K562 (cell line): ENCODE measurements at regions not wholly inside any gene's neighbourhood (a gene's known extent, or its start where the extent isn't known, plus 50 kb on each side); places are given as distances from the start of the nearest gene placed in this dataset.

Experiments
- ATAC-seq: fragments of 200-7000 bp; cut with Tn5 transposase; 3 replicates; pipeline ENCODE4 v1.9.1; 2020; ENCODE audit warnings: moderate library complexity
- BruUV-seq: library from RNA; stranded (reverse); fragments of 400-500 nt; replicated peaks from 2 replicates; lab custom pipeline; 2021; lab: Mats Ljungman, UMichigan
- CTCF ChIA-PET: fragments of 300-600 bp; formaldehyde crosslinking; extraction: SDS; loops from one replicate; lab custom pipeline; 2021; ENCODE audit warnings: low intra/inter-chr PET ratio; lab: Yijun Ruan, JAX
- POLR2A ChIA-PET: fragments of 300-600, 350-650 bp; sonication (Branson Sonifier 250); formaldehyde crosslinking; extraction: SDS; loops from one replicate; lab custom pipeline; 2021; ENCODE audit warnings: antibody characterized with exemption, inconsistent platforms; lab: Yijun Ruan, JAX
- DNase-seq, 4 experiments: peaks; one replicate each; pipeline versions ENCODE4 v3.0.0 to v3.0.0-alpha.2; 2011 to 2018; ENCODE audit warnings: low spot score in 3 of 4, mixed read lengths in 3 of 4; ENCODE audit errors: extremely low read depth in 1 of 4
- FAIRE-seq: peaks from 2 replicates; lab custom pipeline; 2011; peaks lifted over from hg19 to GRCh38; lab: Jason Lieb, UNC
- H2AFZ ChIP-seq: 2 replicates; pipeline ENCODE4 v1.6.0; 2011; ENCODE audit warnings: low read depth, low read length, control low read depth, inconsistent platforms
- H3K27ac ChIP-seq: fragments of 200-600 bp; 3 replicates; pipeline ENCODE4 v1.8.0; 2011; ENCODE audit warnings: low read depth, mild to moderate bottlenecking, control low read depth, inconsistent platforms, low read length, moderate library complexity, mixed read lengths; ENCODE audit errors: extremely low read depth
- H3K27me3 ChIP-seq, 2 experiments: fragments of 300-600 bp in 1 of 2; 2 replicates in 1 of 2; 3 replicates in 1 of 2; pipeline versions ENCODE4 v1.6.0 to v1.8.0; 2011; ENCODE audit warnings: inconsistent platforms in 2 of 2, low read length in 2 of 2, mild to moderate bottlenecking in 1 of 2, mixed read lengths in 1 of 2, moderate library complexity in 1 of 2; ENCODE audit not compliant: control insufficient read depth in 2 of 2, insufficient read depth in 2 of 2
- H3K36me3 ChIP-seq: fragments of 300-600 bp; 3 replicates; pipeline ENCODE4 v1.8.0; 2011; ENCODE audit warnings: mild to moderate bottlenecking, low read length, inconsistent platforms; ENCODE audit not compliant: control insufficient read depth, insufficient read depth
- H3K4me1 ChIP-seq, 2 experiments: fragments of 200-600 bp in 1 of 2; replicated peaks in 1 of 2; 2 replicates in 1 of 2; 3 replicates in 1 of 2; pipeline versions ENCODE4 v1.5.1 to v1.8.0; 2011; ENCODE audit warnings: inconsistent platforms in 2 of 2, low read length in 2 of 2, mild to moderate bottlenecking in 1 of 2, mixed read lengths in 1 of 2, moderate library complexity in 1 of 2; ENCODE audit not compliant: control insufficient read depth in 2 of 2, insufficient read depth in 2 of 2
- H3K4me2 ChIP-seq: 2 replicates; pipeline ENCODE4 v1.6.1; 2011; ENCODE audit warnings: low read length, control low read depth, inconsistent platforms, mixed read lengths; ENCODE audit not compliant: insufficient read depth
- H3K4me3 ChIP-seq: fragments of 200-600 bp; sonication (generic), shearing (Covaris generic); 2 replicates; pipeline ENCODE4 v1.5.1; 2016; ENCODE audit warnings: control low read depth, inconsistent platforms
- H3K79me2 ChIP-seq: fragments of 200-600 bp; 3 replicates; pipeline ENCODE4 v1.8.0; 2011; ENCODE audit warnings: low read length, inconsistent platforms; ENCODE audit not compliant: control insufficient read depth, insufficient read depth
- H3K9ac ChIP-seq, 2 experiments: 2 replicates each; pipeline versions ENCODE4 v1.6.0 to v1.6.1; 2011; ENCODE audit warnings: low read depth in 2 of 2, low read length in 2 of 2, control low read depth in 1 of 2, inconsistent platforms in 1 of 2, mild to moderate bottlenecking in 1 of 2, mixed read lengths in 1 of 2; ENCODE audit not compliant: insufficient read depth in 1 of 2
- H3K9me1 ChIP-seq: one replicate; pipeline ENCODE4 v1.6.0; 2011; ENCODE audit warnings: inconsistent platforms, mild to moderate bottlenecking, low read length, moderate library complexity; ENCODE audit not compliant: control insufficient read depth, insufficient read depth
- H3K9me3 ChIP-seq: replicated peaks from 2 replicates; pipeline ENCODE4 v1.5.1; 2011; ENCODE audit warnings: low read depth, low read length, inconsistent platforms; ENCODE audit not compliant: control insufficient read depth, insufficient read depth
- H4K20me1 ChIP-seq: replicated peaks from 2 replicates; pipeline ENCODE4 v1.6.1; 2011; ENCODE audit warnings: low read length, inconsistent platforms, mixed read lengths; ENCODE audit not compliant: control insufficient read depth, insufficient read depth
- AFF4 ChIP-seq: sonication (generic); formaldehyde crosslinking; IDR thresholded peaks from 2 replicates; pipeline ENCODE4 v1.8.0; 2023; ENCODE audit warnings: mild to moderate bottlenecking, missing genetic modification reagents
- EWSR1 ChIP-seq: fragments of 450-650 bp; IDR thresholded peaks from 2 replicates; pipeline ENCODE4 v1.6.1; 2018; ENCODE audit warnings: borderline replicate concordance, mild to moderate bottlenecking, low read depth, moderate library complexity; ENCODE audit not compliant: partially characterized antibody
- HDAC1 ChIP-seq, 2 experiments: fragments of 450-650 bp; IDR thresholded peaks; 2 replicates each; pipeline ENCODE4 v1.6.1; 2016 to 2017; ENCODE audit warnings: inconsistent platforms in 1 of 2, mild to moderate bottlenecking in 1 of 2, moderate library complexity in 1 of 2
- HNRNPH1 ChIP-seq: fragments of 200-400 bp; formaldehyde crosslinking; optimal IDR thresholded peaks from 2 replicates; pipeline ENCODE3; 2017; ENCODE audit warnings: low read depth, mild to moderate bottlenecking, low read length, moderate library complexity
- NCOA6 ChIP-seq: fragments of 450-650 bp; IDR thresholded peaks from 2 replicates; pipeline ENCODE4 v1.6.1; 2017; ENCODE audit warnings: mild to moderate bottlenecking
- PHB2 ChIP-seq: fragments of 450-650 bp; IDR thresholded peaks from 2 replicates; pipeline ENCODE4 v1.6.1; 2017; ENCODE audit warnings: low read depth
- POLR2B ChIP-seq: fragments of 450-650 bp; IDR thresholded peaks from 2 replicates; pipeline ENCODE4 v1.6.1; 2018; ENCODE audit warnings: low read depth; ENCODE audit not compliant: partially characterized antibody
- RAD21 ChIP-seq, 2 experiments: fragments of 250-450 bp in 1 of 2; fragments of 450-650 bp in 1 of 2; sonication (Bioruptor Pico) in 1 of 2; formaldehyde crosslinking in 1 of 2; IDR thresholded peaks in 1 of 2; conservative IDR thresholded peaks in 1 of 2; 2 replicates each; pipeline versions ENCODE4 v1.4.0 to v1.8.0; 2020 to 2022; ENCODE audit warnings: mild to moderate bottlenecking in 2 of 2, moderate library complexity in 1 of 2
- RBM14 ChIP-seq: fragments of 200-400 bp; formaldehyde crosslinking; IDR thresholded peaks from 2 replicates; pipeline ENCODE4 v1.6.1; 2018; ENCODE audit warnings: low read depth, mild to moderate bottlenecking, low read length, moderate library complexity, borderline replicate concordance; ENCODE audit not compliant: insufficient read depth
- RUNX1 ChIP-seq: sonication (generic); IDR thresholded peaks from 2 replicates; pipeline ENCODE4 v1.6.1; 2016; ENCODE audit warnings: antibody characterized with exemption, low read depth
- SRSF1 ChIP-seq: fragments of 200-400 bp; formaldehyde crosslinking; IDR thresholded peaks from 2 replicates; pipeline ENCODE4 v1.6.1; 2017; ENCODE audit warnings: mild to moderate bottlenecking, low read depth, low read length, moderate library complexity
- TAL1 ChIP-seq: fragments of 450-650 bp; IDR thresholded peaks from 2 replicates; pipeline ENCODE4 v1.6.1; 2016; ENCODE audit warnings: mild to moderate bottlenecking
- TCF7 ChIP-seq: sonication (generic); IDR thresholded peaks from 2 replicates; pipeline ENCODE4 v1.6.1; 2016; ENCODE audit warnings: antibody characterized with exemption, borderline replicate concordance
- WGBS: fragments of 100-300 bp; shearing (Covaris generic); methylation state at CpG from one replicate; pipeline ENCODE4 v1.1.6; 2016; ENCODE audit warnings: low coverage, mixed read lengths; ENCODE audit not compliant: insufficient coverage; ENCODE audit errors: missing lambda C conversion rate; 5-methylcytosine and 5-hydroxymethylcytosine counted together
- in situ Hi-C: fragments of 300-500 bp; cut with MboI; formaldehyde crosslinking; loops from 4 replicates; pipeline ENCODE4 v1.15.0; 2018; ENCODE audit warnings: inconsistent platforms, mixed read lengths
- intact Hi-C: fragments of 100-400 bp; cut with micrococcal nuclease; formaldehyde crosslinking; loops from 2 replicates; pipeline ENCODE4 v1.14.2; 2022

- no peak for ATAC-seq
- H3K36me3 ChIP-seq = no peaks in the 10 kb centered on the region
- no peaks in the 10 kb centered on the region for H3K9me3 ChIP-seq
- H3K4me3 ChIP-seq = no peak overlapping the region
- no peaks in the 10 kb centered on the region for H3K9me1 ChIP-seq
- H3K27ac ChIP-seq = no peak overlapping the region
- ChIA-PET POLR2A (no interaction called here), CTCF (no interaction called here)
- H4K20me1 ChIP-seq = no peaks in the 10 kb centered on the region
- TF ChIP-seq RUNX1 = no peak
- TF ChIP-seq TAL1 = no peak
- no peak for TF ChIP-seq TCF7
- TF ChIP-seq SRSF1 = no peak
- no peak for TF ChIP-seq EWSR1
- TF ChIP-seq RBM14 = no peak
- TF ChIP-seq HNRNPH1 = no peak
- TF ChIP-seq PHB2 = no peak
- no peak for TF ChIP-seq NCOA6
- TF ChIP-seq POLR2B = no peak
- TF ChIP-seq HDAC1 (IDR thresholded peaks at IDR 0.05) = no peak
- no peak for TF ChIP-seq AFF4 (CRISPR knock-in tag)
- TF ChIP-seq RAD21 (CRISPR knock-in tag; conservative IDR thresholded peaks at IDR 0.05 in 1 of 2, IDR thresholded peaks at IDR 0.05 in 1 of 2) = no peak
- H3K27me3 ChIP-seq = no peaks in the 10 kb centered on the region
- H3K79me2 ChIP-seq = no peaks in the 10 kb centered on the region
- BruUV-seq = no TSS peak
- 0% methylated on average over 1 of the region's 2 CpGs for WGBS
- H2AFZ ChIP-seq = no peak overlapping the region
- no peak overlapping the region for H3K9ac ChIP-seq
- H3K4me1 ChIP-seq = no peaks in the 10 kb centered on the region
- H3K4me2 ChIP-seq = no peak overlapping the region
- intact Hi-C loops = loop anchor here (10.0 kb wide), 1 partner anchor 141 kb away; no protein-coding TSS in a partner anchor
- in situ Hi-C loops = no loop called here
- FAIRE-seq = no peak
- DNase-seq = no peak
These were observed 162.2 kb upstream of the GPR101 start for GRCh38 chrX:137195991-137196390.
